C4-2B (cell line): ENCODE measurements at regions not wholly inside any gene's neighbourhood (a gene's known extent, or its start where the extent isn't known, plus 50 kb on each side); places are given as distances from the start of the nearest gene placed in this dataset.

Experiments
- ZFX ChIP-seq: fragments of 450-650 bp; IDR thresholded peaks from 2 replicates; pipeline ENCODE4 v1.6.1; 2017
- TF ChIP-seq, protein P1 (sequence below): fragments of 450-650 bp; conservative IDR thresholded peaks from 2 replicates; pipeline ENCODE4 v1.5.1; 2017; ENCODE audit warnings: mild to moderate bottlenecking

DNA sequence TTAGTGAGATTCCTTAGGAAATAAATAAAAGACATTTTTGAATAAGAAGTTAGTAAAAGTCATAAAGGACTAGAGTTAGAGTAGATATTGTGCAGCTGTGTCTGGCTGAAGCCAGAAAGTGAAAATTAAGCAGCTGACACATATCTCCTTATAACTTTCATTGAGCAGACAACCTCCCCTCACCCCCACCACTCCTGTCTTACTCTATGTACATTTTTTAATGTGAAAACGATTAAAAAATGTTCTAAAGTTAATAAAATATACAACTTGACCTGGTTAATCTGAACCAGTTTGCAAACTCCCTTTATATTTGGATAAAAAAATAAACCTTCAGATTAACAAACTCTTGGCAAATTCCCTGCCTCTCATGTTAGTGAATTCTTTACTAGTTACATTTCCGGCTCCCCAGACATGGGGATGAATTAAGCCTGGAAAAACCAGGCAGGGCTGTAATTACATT is 462.8 kb downstream of the MEIS1 start:
- TF ChIP-seq, protein P1, sequence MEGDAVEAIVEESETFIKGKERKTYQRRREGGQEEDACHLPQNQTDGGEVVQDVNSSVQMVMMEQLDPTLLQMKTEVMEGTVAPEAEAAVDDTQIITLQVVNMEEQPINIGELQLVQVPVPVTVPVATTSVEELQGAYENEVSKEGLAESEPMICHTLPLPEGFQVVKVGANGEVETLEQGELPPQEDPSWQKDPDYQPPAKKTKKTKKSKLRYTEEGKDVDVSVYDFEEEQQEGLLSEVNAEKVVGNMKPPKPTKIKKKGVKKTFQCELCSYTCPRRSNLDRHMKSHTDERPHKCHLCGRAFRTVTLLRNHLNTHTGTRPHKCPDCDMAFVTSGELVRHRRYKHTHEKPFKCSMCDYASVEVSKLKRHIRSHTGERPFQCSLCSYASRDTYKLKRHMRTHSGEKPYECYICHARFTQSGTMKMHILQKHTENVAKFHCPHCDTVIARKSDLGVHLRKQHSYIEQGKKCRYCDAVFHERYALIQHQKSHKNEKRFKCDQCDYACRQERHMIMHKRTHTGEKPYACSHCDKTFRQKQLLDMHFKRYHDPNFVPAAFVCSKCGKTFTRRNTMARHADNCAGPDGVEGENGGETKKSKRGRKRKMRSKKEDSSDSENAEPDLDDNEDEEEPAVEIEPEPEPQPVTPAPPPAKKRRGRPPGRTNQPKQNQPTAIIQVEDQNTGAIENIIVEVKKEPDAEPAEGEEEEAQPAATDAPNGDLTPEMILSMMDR = no peak
- no peak for TF ChIP-seq ZFX
